GM12875 (cell line): ENCODE measurements at regions not wholly inside any gene's neighbourhood (a gene's known extent, or its start where the extent isn't known, plus 50 kb on each side); places are given as distances from the start of the nearest gene placed in this dataset.

Source experiments
- H3K4me3 ChIP-seq: one replicate; pipeline ENCODE4 v1.5.1; 2011; ENCODE audit warnings: low read depth, low read length, control low read depth
- TF ChIP-seq, protein P1 (sequence below): IDR thresholded peaks from 2 replicates; pipeline ENCODE4 v1.5.1; 2011; ENCODE audit warnings: low read depth, mild to moderate bottlenecking, control low read depth, inconsistent platforms, low read length, moderate library complexity, borderline replicate concordance; ENCODE audit not compliant: insufficient read depth

DNA sequence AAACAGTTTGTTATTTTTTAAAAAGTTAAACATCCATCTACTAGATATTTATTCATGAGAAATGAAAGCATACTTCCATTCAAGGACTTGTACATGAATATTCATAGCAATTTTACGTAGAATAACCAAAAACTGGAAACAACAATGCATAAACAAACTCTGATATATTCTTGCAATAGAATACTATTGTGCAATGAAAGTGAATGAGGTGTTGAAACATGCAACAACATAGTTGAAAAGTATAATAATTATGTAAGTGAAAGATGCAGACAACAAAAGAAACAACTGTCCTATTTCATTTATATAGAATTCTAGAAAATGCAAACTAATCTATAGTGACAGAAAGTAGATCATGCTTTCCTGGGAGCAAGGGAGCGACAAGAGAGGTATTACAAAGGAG, 206.6 kb upstream of the KLHL29 start:
- TF ChIP-seq, protein P1, sequence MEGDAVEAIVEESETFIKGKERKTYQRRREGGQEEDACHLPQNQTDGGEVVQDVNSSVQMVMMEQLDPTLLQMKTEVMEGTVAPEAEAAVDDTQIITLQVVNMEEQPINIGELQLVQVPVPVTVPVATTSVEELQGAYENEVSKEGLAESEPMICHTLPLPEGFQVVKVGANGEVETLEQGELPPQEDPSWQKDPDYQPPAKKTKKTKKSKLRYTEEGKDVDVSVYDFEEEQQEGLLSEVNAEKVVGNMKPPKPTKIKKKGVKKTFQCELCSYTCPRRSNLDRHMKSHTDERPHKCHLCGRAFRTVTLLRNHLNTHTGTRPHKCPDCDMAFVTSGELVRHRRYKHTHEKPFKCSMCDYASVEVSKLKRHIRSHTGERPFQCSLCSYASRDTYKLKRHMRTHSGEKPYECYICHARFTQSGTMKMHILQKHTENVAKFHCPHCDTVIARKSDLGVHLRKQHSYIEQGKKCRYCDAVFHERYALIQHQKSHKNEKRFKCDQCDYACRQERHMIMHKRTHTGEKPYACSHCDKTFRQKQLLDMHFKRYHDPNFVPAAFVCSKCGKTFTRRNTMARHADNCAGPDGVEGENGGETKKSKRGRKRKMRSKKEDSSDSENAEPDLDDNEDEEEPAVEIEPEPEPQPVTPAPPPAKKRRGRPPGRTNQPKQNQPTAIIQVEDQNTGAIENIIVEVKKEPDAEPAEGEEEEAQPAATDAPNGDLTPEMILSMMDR = no peak
- no peak overlapping the region for H3K4me3 ChIP-seq

- no peak overlapping the region for H3K4me3 ChIP-seq
- TF ChIP-seq, protein P1 = no peak
Observed at GRCh38 chr2:23183733-23184132, 201.2 kb upstream of the KLHL29 start.

DNA sequence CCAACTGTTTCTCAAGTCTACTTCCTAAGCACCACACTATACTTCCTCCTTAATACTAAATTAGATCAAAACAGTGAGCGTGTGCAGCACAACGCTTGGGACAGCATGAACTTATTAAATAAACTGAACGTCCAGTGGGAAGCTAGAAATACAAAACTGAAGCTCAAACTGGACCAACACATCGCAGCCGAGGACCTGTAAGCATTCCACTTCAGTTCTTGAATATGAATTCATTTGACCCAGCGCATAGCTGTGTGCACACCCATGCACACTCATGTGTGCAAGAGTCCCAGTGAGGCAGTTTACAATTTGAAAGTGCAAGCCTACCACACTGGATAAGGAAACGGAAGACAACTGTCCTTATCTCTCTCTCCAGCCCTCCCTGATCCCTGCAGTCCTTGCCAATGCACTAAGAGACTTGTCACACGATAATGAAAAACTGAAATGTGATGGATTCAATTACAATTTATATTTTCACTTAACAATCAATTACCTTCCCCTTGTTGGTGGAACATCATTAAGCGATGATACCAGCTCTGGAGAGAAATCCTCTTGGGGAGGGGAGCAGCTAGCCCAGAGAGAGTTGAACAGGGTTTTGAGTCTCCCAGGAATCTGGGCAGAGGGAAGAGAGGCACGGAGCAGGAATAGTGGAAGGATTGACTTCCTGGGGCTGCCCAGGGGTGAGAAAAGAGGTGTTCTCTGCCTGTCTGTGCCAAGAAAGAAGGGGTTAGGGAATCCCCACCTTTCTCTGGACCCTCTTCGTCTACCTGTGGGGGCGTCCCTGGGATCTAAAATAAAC, 186.5 kb upstream of the KLHL29 start:
- TF ChIP-seq, protein P1 = no peak
- H3K4me3 ChIP-seq = no peak overlapping the region

DNA sequence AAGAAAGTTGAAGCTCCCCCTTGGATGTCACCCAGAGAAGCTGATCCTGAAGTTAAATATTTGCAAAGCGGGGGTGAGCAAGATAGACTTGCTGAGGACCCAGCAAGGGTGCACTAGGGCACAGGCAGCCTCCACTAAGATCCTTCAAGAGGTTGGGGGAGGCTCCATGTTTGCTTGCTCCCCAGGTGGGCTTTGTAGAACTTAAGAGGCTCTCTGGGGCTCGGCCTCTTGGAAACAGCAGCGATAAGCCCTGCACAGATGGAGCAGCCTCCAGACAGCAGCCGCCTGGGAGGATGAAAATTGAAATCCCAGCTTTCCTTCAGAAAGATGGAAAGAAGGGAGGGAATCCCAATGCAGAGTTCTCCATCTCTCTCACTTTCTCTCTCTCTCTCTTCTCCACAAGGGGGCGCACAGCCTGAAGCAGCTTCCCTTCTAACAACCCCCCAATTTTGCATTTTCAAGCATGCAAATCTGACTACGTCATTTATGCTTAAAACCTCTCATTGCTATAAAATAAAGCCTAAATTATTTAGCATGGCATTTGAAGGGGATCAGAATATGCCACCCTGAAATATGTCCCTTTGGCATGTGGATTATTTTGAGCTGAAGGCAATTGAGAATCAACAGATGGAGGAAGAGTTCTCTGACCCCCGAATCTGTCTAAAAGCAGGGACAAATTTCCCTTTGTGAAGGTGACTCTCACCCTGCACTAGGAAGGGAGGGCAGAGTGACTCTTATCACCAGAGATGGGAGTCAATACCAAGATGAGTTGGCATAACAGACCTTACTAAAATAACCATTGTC, 185.7 kb upstream of the KLHL29 start:
- TF ChIP-seq, protein P1 = peak; percentile 79

DNA sequence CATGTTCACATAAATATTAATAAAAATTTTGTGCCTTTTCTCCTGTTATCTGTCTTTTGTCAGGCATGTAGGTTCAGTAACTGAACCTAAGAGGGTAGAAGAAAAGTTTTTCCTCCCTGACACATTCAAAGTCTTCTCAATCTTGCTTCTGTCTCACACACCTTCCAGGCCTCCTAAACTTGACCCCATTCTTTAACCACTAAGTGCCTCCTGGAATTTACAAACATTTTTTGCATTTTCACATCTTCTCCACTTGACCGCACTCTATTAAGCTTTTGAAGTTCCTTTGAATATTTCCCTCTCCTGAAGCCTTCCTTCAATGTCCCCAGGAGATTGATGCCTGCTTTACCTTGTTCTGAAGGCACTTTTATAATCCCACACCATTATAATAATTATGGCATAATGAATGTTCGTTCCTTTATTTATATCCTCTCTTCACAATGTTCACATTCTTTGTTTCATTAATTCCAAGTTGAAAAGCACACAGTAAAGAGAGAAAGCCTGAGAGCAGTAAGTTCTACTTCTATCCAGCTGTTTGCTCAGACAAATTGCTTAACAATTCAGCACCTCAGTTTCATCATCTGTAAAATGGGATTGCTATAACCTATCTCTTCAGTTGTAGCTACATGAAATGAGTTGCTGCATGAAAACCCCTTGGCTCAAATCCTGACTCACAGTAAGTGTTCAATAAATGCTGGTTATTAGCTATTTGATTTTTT, 184.8 kb upstream of the KLHL29 start:
- no peak overlapping the region for H3K4me3 ChIP-seq
- TF ChIP-seq, protein P1 = no peak

More for the DNA sequence above, 185.7 kb upstream of the KLHL29 start:
- H3K4me3 ChIP-seq = no peak overlapping the region

DNA sequence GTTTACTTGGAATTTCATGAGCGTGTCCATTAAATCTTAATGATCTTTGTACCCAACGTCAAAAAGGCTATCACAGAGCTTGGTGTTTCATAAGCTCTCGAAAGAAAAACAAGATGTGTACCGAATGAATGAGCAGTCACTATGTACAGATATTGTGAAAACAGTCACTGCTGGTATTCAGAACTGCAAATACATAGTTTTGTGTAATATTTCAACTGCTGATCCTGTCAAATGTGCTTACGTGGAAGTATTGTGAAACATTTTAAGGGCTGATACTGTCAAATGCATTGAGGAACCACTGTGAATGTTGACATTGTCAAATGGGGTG, 184.2 kb upstream of the KLHL29 start:
- TF ChIP-seq, protein P1 = no peak
- no peak overlapping the region for H3K4me3 ChIP-seq
